ENCODE measurements at regions not wholly inside any gene's neighbourhood (a gene's known extent, or its start where the extent isn't known, plus 50 kb on each side); places are given as distances from the start of the nearest gene placed in this dataset.
"Not testable (repeated sequence)": the region's sequence is repeated elsewhere in the genome, so short reads cannot be mapped to it uniquely, and the experiment has no call there.

- TF ChIP-seq CTCF, POLR2A (IDR thresholded peaks at IDR 0.05): not testable (repeated sequence)
Measured at GRCh38 chr4:75126870-75127269, 194.0 kb downstream of the PARM1 start.
